SK-N-SH treated with all-trans-retinoic acid at 6 μM for 48 hours (cell line): ENCODE measurements at regions not wholly inside any gene's neighbourhood (a gene's known extent, or its start where the extent isn't known, plus 50 kb on each side); places are given as distances from the start of the nearest gene placed in this dataset.
"Not testable (repeated sequence)": the region's sequence is repeated elsewhere in the genome, so short reads cannot be mapped to it uniquely, and the experiment has no call there.

Experiments used
- ARNTL ChIP-seq: fragments of 450-650 bp; formaldehyde crosslinking; IDR thresholded peaks from 2 replicates; pipeline ENCODE4 v1.5.0; 2020; ENCODE audit warnings: low read depth, mild to moderate bottlenecking, moderate library complexity, borderline replicate concordance
- BACH2 ChIP-seq: fragments of 250-450 bp; sonication (Bioruptor Pico); IDR thresholded peaks from 2 replicates; pipeline ENCODE4 v1.9.0; 2021; ENCODE audit warnings: mild to moderate bottlenecking, borderline replicate concordance
- ESRRG ChIP-seq: fragments of 250-450 bp; sonication (Bioruptor Pico); IDR thresholded peaks from 2 replicates; pipeline ENCODE4 v1.6.1; 2021; ENCODE audit warnings: mild to moderate bottlenecking
- OSR1 ChIP-seq: fragments of 250-450 bp; sonication (Bioruptor Pico); IDR thresholded peaks from 2 replicates; pipeline ENCODE4 v1.8.0; 2022; ENCODE audit warnings: moderate library complexity, mild to moderate bottlenecking, inconsistent platforms
- RARB ChIP-seq: fragments of 250-450 bp; sonication (Bioruptor Pico); IDR thresholded peaks from 2 replicates; pipeline ENCODE4 v1.8.0; 2021; ENCODE audit warnings: mild to moderate bottlenecking, moderate library complexity
- TCF4 ChIP-seq: fragments of 250-450 bp; sonication (Bioruptor Pico); IDR thresholded peaks from 2 replicates; pipeline ENCODE4 v1.8.0; 2021; ENCODE audit warnings: mild to moderate bottlenecking, moderate library complexity, borderline replicate concordance
- ZFP3 ChIP-seq: fragments of 250-450 bp; sonication (Bioruptor Pico); IDR thresholded peaks from 2 replicates; pipeline ENCODE4 v1.5.0; 2020; ENCODE audit warnings: mild to moderate bottlenecking, moderate library complexity
- ZNF70 ChIP-seq: fragments of 450-650 bp; formaldehyde crosslinking; IDR thresholded peaks from 2 replicates; pipeline ENCODE4 v1.5.0; 2020; ENCODE audit warnings: mild to moderate bottlenecking, moderate library complexity
- TF ChIP-seq, protein P1 (sequence below): fragments of 250-450 bp; sonication (Bioruptor Pico); IDR thresholded peaks from 2 replicates; pipeline ENCODE4 v1.5.1; 2020; ENCODE audit warnings: low read depth, mild to moderate bottlenecking, moderate library complexity
- TF ChIP-seq, protein P2 (sequence below): fragments of 250-450 bp; sonication (Bioruptor Pico); IDR thresholded peaks from 2 replicates; pipeline ENCODE4 v1.8.0; 2020; ENCODE audit warnings: mild to moderate bottlenecking, moderate library complexity, borderline replicate concordance
- TF ChIP-seq, protein P3 (sequence below): fragments of 250-450 bp; sonication (Bioruptor Pico); IDR thresholded peaks from 2 replicates; pipeline ENCODE4 v1.5.1; 2021; ENCODE audit warnings: mild to moderate bottlenecking, moderate library complexity

DNA sequence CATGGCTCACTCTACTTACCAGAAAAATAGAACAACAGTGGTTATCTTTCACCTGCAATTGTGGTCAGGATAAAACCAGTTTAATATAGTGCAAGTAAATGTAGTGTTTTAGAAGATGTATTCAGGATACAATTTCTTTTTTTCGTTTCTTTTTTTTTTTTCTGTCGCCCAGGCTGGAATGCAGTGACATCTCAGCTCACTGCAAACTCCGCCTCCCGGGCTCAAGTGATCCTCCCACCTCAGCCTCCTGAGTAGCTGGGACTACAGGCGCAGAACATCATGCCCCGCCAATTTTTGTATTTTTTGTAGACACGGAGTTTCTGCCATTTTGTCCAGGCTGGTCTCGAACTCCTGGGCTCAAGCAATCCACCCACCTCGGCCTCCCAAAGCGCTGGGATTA lies 109.7 kb downstream of the POTEB2 start:
- TF ChIP-seq, protein P1, sequence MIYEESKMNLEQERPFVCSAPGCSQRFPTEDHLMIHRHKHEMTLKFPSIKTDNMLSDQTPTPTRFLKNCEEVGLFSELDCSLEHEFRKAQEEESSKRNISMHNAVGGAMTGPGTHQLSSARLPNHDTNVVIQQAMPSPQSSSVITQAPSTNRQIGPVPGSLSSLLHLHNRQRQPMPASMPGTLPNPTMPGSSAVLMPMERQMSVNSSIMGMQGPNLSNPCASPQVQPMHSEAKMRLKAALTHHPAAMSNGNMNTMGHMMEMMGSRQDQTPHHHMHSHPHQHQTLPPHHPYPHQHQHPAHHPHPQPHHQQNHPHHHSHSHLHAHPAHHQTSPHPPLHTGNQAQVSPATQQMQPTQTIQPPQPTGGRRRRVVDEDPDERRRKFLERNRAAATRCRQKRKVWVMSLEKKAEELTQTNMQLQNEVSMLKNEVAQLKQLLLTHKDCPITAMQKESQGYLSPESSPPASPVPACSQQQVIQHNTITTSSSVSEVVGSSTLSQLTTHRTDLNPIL (CRISPR knock-in tag) = not testable (repeated sequence)
- TF ChIP-seq, protein P2, sequence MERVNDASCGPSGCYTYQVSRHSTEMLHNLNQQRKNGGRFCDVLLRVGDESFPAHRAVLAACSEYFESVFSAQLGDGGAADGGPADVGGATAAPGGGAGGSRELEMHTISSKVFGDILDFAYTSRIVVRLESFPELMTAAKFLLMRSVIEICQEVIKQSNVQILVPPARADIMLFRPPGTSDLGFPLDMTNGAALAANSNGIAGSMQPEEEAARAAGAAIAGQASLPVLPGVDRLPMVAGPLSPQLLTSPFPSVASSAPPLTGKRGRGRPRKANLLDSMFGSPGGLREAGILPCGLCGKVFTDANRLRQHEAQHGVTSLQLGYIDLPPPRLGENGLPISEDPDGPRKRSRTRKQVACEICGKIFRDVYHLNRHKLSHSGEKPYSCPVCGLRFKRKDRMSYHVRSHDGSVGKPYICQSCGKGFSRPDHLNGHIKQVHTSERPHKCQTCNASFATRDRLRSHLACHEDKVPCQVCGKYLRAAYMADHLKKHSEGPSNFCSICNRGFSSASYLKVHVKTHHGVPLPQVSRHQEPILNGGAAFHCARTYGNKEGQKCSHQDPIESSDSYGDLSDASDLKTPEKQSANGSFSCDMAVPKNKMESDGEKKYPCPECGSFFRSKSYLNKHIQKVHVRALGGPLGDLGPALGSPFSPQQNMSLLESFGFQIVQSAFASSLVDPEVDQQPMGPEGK (CRISPR knock-in tag) = not testable (repeated sequence)
- TF ChIP-seq ESRRG (CRISPR knock-in tag); RARB; BACH2 (CRISPR knock-in tag); ARNTL (CRISPR knock-in tag); ZFP3 (CRISPR knock-in tag); ZNF70 (CRISPR knock-in tag); TCF4 (CRISPR knock-in tag); OSR1: not testable (repeated sequence)
- TF ChIP-seq, protein P3, sequence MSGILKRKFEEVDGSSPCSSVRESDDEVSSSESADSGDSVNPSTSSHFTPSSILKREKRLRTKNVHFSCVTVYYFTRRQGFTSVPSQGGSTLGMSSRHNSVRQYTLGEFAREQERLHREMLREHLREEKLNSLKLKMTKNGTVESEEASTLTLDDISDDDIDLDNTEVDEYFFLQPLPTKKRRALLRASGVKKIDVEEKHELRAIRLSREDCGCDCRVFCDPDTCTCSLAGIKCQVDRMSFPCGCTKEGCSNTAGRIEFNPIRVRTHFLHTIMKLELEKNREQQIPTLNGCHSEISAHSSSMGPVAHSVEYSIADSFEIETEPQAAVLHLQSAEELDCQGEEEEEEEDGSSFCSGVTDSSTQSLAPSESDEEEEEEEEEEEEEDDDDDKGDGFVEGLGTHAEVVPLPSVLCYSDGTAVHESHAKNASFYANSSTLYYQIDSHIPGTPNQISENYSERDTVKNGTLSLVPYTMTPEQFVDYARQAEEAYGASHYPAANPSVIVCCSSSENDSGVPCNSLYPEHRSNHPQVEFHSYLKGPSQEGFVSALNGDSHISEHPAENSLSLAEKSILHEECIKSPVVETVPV (CRISPR knock-in tag) = not testable (repeated sequence)
